Type B pancreatic cell (in vitro differentiated cells): ENCODE measurements at regions not wholly inside any gene's neighbourhood (a gene's known extent, or its start where the extent isn't known, plus 50 kb on each side); places are given as distances from the start of the nearest gene placed in this dataset.
"Not testable (repeated sequence)": the region's sequence is repeated elsewhere in the genome, so short reads cannot be mapped to it uniquely, and the experiment has no call there.

Experiments used
- DNase-seq: peaks from one replicate; pipeline ENCODE4 v3.0.0; 2021; ENCODE audit warnings: mixed read lengths; ENCODE audit not compliant: unreplicated experiment; ENCODE audit errors: extremely low spot score
- H3K27ac Mint-ChIP-seq: 2 replicates; pipeline ENCODE4 v1.8.0; 2021; ENCODE audit warnings: mild to moderate bottlenecking, mixed read lengths
- H3K27me3 Mint-ChIP-seq: 2 replicates; pipeline ENCODE4 v1.8.0; 2021; ENCODE audit warnings: mixed read lengths
- H3K36me3 Mint-ChIP-seq: 2 replicates; pipeline ENCODE4 v1.8.0; 2021; ENCODE audit warnings: mixed read lengths
- H3K4me1 Mint-ChIP-seq: one replicate; pipeline ENCODE4 v1.8.0; 2021; ENCODE audit warnings: mixed read lengths; ENCODE audit not compliant: unreplicated experiment
- H3K4me3 Mint-ChIP-seq: 2 replicates; pipeline ENCODE4 v1.8.0; 2021; ENCODE audit warnings: mild to moderate bottlenecking, mixed read lengths
- H3K9me3 Mint-ChIP-seq: 2 replicates; pipeline ENCODE4 v1.8.0; 2021; ENCODE audit warnings: mixed read lengths
- TF ChIP-seq, protein P1 (sequence below): fragments of 200-600 bp; sonication (generic); conservative IDR thresholded peaks from 2 replicates; pipeline ENCODE4 v1.5.0; 2021; ENCODE audit warnings: antibody characterized with exemption, mild to moderate bottlenecking

DNA sequence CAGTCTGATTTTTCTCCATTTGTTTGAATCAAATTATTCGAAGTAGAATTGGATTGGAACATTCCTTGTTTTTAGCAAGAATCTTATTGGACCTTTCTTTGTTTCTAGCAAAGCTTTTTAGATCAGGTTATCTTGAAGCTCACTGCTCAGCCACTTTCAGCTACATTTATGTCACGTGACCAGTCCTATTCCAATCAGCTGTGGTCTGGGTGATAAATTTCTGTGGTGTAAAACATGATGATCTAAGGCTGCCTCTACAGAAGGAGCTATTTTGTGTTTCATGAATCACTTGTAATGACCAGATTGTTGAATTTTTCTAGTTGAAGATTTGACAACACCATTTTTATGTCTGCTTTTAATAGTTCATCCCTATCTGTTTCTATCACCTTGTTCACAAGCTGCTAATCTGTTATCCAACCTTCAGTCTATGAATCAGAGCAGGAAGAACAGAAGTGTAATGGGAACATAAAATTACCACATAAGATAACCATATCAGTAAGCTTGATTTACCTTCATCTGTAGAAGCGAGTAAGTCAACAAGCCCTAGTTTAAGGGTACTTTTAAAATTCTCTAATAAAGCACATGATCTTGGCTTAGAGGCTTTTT is 101.0 kb upstream of the MAP3K7 start:
- H3K36me3 Mint-ChIP-seq, result no peaks in the 10 kb centered on the region
- TF ChIP-seq, protein P1, sequence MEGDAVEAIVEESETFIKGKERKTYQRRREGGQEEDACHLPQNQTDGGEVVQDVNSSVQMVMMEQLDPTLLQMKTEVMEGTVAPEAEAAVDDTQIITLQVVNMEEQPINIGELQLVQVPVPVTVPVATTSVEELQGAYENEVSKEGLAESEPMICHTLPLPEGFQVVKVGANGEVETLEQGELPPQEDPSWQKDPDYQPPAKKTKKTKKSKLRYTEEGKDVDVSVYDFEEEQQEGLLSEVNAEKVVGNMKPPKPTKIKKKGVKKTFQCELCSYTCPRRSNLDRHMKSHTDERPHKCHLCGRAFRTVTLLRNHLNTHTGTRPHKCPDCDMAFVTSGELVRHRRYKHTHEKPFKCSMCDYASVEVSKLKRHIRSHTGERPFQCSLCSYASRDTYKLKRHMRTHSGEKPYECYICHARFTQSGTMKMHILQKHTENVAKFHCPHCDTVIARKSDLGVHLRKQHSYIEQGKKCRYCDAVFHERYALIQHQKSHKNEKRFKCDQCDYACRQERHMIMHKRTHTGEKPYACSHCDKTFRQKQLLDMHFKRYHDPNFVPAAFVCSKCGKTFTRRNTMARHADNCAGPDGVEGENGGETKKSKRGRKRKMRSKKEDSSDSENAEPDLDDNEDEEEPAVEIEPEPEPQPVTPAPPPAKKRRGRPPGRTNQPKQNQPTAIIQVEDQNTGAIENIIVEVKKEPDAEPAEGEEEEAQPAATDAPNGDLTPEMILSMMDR, result no peak
- H3K4me3 Mint-ChIP-seq, result no peak overlapping the region
- H3K27me3 Mint-ChIP-seq, result peaks cover 19% of the 10 kb centered on the region
- DNase-seq, result no peak
- no peak overlapping the region for H3K27ac Mint-ChIP-seq
- H3K4me1 Mint-ChIP-seq, result no peaks in the 10 kb centered on the region
- no peaks in the 10 kb centered on the region for H3K9me3 Mint-ChIP-seq

DNA sequence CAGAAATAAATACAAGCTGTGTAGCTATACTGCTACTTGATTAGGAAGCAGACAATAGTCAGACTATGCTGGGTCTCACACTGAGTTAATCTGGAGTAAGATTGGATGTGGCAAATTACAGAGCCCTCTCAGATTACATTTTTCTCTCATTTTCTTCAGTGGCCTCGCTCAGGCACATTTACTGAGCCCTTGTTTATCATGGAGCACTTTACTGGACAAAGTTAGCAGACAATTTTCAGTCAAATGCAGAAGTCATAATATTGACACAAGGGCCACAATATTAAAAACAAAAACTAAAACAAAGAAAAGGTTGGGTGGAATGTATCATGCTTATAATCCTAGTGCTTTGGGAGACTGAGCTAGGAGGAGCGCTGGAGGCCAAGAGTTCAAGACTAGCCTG is 95.0 kb upstream of the MAP3K7 start:
- TF ChIP-seq, protein P1, result no peak
- Mint-ChIP-seq H3K36me3 (no peaks in the 10 kb centered on the region), H3K9me3 (no peaks in the 10 kb centered on the region)

DNA sequence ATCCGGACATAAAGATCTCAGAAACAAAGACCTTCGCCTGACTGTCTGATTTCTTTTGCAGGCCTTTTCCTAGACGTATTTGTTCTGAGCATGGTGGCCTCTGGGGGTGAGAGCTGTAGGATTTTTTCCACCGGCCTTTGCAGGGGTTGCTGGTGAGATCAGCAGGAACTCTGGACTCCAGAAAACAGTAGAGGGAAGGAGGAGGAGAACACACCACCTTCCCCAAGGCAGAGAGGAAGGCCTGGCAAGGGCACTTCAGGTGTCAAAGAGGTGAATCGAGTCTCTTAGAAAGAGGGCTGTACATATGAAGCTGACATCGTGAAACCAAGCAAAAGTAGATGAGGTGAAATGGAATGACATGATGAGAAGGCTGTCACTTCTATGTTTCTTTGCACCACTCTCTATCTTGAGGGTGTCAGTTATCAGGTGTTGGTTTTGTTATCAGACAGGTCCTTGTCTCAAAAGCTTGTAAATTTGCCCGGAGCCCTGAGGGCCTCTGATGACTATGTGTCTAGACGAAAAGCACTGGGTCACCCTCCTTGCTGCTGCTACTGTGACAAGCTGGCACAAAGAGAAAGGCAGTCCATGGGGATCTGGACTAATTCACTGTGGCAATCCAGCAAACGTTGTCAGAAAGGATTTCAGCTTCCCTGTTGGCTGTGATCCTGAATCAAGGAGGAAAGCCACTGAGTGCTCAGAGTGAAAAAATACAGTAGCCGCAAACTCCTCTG is 91.3 kb upstream of the MAP3K7 start:
- H3K27ac Mint-ChIP-seq, result no peak overlapping the region
- no peaks in the 10 kb centered on the region for H3K9me3 Mint-ChIP-seq
- no peaks in the 10 kb centered on the region for H3K36me3 Mint-ChIP-seq
- peaks cover 68% of the 10 kb centered on the region for H3K27me3 Mint-ChIP-seq
- H3K4me1 Mint-ChIP-seq, result peaks cover 4% of the 10 kb centered on the region
- DNase-seq, result no peak
- H3K4me3 Mint-ChIP-seq, result no peak overlapping the region
- TF ChIP-seq, protein P1, result no peak

More for the DNA sequence above, 95.0 kb upstream of the MAP3K7 start:
- Mint-ChIP-seq H3K27ac (no peak overlapping the region), H3K27me3 (peaks cover 40% of the 10 kb centered on the region), H3K4me1 (peaks cover 4% of the 10 kb centered on the region), H3K4me3 (no peak overlapping the region)
- DNase-seq, result no peak

DNA sequence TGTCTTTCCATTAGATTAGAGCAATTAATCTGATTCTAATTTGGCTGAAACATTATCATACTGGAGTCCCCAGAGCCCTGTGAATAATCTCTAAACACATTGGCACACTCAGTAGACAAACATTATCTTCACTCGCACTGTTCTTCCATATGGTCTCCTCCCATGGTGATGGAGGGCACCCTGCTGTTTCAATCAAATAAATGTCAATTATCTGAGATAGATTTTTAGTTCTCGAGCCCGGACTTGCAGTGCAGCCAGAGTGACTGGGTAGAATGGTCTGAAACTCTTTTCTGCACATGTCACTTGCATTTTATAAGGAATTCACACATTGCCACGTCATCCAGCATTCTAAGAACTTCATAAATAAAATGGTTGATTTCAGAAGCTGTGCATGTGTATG is 90.6 kb upstream of the MAP3K7 start:
- H3K27me3 Mint-ChIP-seq, result peaks cover 74% of the 10 kb centered on the region
- H3K27ac Mint-ChIP-seq, result no peak overlapping the region
- TF ChIP-seq, protein P1, result no peak
- DNase-seq, result no peak
- peaks cover 4% of the 10 kb centered on the region for H3K4me1 Mint-ChIP-seq
- no peak overlapping the region for H3K4me3 Mint-ChIP-seq
- H3K9me3 Mint-ChIP-seq, result no peaks in the 10 kb centered on the region
- H3K36me3 Mint-ChIP-seq, result no peaks in the 10 kb centered on the region

DNA sequence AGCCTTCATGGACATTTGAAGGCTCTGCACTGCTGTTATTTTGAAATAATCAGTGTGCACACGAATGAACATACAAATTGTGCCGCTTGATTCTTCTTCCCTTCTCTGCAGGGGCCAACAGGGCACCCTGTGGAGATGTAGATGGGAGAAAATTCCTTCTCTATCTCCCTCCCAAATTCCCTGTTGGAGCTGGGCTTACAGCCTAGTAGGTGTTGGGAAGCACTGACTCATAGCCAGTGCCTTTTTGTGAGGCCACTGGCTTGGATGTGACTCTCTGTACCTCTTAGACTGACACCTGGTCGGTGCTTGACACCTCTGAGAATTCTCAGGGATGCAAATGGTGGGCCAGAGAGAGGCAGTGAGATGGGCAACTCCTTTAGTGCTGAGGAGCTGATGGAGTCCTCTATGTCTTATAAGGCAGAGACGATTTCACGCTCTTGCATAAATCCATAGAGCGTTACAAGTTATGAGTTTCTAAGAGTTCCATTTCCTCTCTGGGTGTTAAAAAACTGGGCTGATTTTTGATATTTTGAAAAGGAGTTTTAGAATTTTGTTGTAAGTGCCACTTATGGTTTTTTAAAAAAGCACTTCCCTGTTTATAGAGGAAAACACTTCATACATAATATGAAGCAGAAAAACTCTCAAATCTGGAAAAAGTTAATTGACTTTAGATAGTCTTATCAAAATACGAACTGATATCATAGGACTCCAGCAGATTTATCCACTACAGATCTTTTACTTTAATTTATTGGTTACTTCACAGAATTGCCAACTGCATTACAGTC is 89.8 kb upstream of the MAP3K7 start:
- H3K9me3 Mint-ChIP-seq, result no peaks in the 10 kb centered on the region
- peaks cover 78% of the 10 kb centered on the region for H3K27me3 Mint-ChIP-seq
- TF ChIP-seq, protein P1, result no peak
- no peaks in the 10 kb centered on the region for H3K36me3 Mint-ChIP-seq
- no peak overlapping the region for H3K4me3 Mint-ChIP-seq
- peaks cover 4% of the 10 kb centered on the region for H3K4me1 Mint-ChIP-seq
- no peak overlapping the region for H3K27ac Mint-ChIP-seq
- no peak for DNase-seq

DNA sequence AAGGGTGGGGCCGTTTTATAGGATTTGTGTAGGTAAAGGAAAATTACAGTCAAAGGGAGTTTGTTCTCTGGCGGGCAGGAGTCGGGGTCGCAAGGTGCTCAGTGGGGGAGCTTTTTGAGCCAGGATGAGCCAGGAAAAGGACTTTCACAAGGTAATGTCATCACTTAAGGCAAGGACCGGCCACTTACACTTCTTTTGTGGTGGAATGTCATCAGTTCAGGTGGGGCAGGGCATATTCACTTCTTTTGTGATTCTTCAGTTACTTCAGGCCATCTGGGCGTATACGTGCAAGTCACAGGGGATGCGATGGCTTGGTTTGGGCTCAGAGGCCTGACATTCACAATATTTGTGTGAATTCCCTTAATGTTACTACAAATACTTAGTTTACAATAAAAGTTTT is 88.2 kb upstream of the MAP3K7 start:
- not testable (repeated sequence) for H3K4me1 Mint-ChIP-seq, DNase-seq, H3K27ac Mint-ChIP-seq, H3K36me3 Mint-ChIP-seq, H3K9me3 Mint-ChIP-seq, H3K4me3 Mint-ChIP-seq
- H3K27me3 Mint-ChIP-seq, result peaks cover 79% of the 10 kb centered on the region

DNA sequence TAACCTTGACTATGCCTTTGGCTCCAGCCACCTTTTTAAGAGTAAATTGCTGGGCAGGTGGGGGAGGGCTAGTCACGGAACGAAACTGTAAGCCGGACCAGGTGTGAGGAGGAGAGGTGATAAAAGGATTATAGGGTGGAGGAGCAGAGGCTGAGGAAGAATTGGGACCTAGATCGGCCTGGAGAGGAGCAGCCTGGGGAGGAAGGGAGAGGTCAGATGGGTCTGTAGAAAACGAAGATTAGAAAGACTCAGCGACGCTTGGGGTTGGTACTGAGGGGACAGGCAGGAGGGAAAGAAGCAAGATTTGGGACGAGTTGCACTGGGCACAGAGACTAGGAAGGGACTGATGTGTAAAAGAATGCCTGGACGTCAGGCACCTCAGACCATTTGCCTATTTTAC is 87.2 kb upstream of the MAP3K7 start:
- H3K4me1 Mint-ChIP-seq, H3K36me3 Mint-ChIP-seq, DNase-seq, H3K27ac Mint-ChIP-seq, H3K9me3 Mint-ChIP-seq, H3K4me3 Mint-ChIP-seq: not testable (repeated sequence)
- peaks cover 72% of the 10 kb centered on the region for H3K27me3 Mint-ChIP-seq
